Mesenteric fat pad (tissue), 1 donor: ENCODE measurements at regions not wholly inside any gene's neighbourhood (a gene's known extent, or its start where the extent isn't known, plus 50 kb on each side); places are given as distances from the start of the nearest gene placed in this dataset.

ENCODE experiments used
- DNase-seq: peaks from one replicate; pipeline ENCODE4 v3.0.0-alpha.2; 2020; ENCODE audit warnings: low spot score
- donor health status: DM: yes; HTN: yes; CAD: no.

DNA sequence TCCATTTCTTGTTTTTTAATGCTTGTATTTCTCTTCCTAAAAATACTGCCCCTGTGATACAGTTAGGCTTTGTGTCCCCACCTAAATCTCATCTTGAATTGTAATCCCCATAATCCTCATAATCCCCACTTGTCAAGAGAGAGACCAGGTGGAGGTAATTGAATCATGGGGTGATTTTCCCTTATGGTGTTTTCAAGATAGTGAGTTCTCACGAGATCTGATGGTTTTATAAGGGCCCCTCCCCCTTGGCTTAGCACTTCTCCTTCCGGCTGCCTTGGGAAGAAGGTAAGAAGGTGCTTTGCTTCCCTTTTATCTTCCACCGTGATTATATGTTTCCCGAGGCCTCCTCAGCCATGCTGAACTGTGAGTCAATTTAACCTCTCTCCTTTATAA is 227.4 kb downstream of the MAN2A1 start:
- DNase-seq, result no peak

DNA sequence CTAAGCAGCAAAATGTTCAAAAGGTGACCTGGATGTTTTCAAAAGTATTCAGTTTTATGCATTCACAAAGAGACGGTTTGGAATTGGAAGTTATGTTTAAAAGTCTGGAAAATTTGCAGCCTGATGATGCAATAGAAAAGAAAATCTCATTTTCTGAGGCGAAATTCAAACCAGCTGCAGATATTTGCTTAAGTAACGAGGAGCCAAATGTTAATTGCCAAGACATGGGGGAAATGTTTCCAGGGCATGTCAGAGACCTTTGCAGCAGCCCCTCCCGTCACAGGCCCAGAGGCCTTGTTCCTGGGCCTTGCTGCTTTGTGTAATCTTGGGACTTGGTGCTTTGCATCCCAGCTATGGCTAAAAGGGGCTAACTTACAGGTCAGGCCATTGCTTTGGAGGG is 228.2 kb downstream of the MAN2A1 start:
- no peak for DNase-seq

DNA sequence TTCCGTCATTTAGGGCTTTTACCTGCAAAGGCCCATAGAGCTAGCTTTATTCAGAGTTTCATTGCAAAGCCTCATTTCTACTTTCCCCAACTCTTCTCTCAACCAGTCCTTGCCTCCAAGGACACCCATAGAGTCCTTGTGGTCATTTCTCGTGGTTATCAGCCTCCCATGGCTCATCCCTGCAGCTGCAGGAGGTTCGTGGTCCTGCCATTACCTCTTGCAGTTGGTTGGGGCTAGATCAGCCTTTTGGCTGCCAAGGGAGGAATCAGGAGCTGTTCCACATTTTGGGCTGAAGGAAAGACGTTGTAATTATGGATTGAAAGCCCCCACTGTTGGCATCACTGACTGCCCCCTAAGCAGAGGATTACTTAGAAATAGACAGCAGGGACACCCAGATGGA is 231.0 kb downstream of the MAN2A1 start:
- DNase-seq, result no peak

- no peak for DNase-seq
Observed at GRCh38 chr5:109921735-109922380, 232.1 kb downstream of the MAN2A1 start.

- no peak for DNase-seq
Observed at GRCh38 chr5:109922381-109922995, 232.8 kb downstream of the MAN2A1 start.

GRCh38 chr5:109923205-109923604 is 233.5 kb downstream of the MAN2A1 start:
- no peak for DNase-seq

- DNase-seq, result no peak
Observed at GRCh38 chr5:109924237-109925107, 234.7 kb downstream of the MAN2A1 start.

GRCh38 chr5:109927639-109928038 is 237.9 kb downstream of the MAN2A1 start:
- DNase-seq, result no peak

DNA sequence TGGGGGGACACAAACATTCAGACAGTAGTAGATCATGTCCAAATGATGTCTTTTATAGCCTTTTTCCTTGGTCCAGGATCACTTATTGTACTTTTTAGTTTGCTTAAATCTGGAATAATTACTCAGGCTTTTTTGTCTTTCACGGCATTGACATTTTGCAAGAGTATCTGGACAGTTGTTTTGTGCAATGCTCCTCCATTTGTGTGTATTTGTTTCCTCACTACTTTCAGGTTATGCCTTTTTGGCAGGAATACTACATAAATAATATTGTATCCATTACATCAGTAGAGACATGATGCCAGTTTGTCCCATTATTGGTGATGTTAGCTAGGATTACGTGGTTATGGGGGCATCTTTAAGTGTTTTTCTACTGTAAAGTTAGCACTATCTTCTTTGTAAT is 238.3 kb downstream of the MAN2A1 start:
- DNase-seq, result no peak

DNA sequence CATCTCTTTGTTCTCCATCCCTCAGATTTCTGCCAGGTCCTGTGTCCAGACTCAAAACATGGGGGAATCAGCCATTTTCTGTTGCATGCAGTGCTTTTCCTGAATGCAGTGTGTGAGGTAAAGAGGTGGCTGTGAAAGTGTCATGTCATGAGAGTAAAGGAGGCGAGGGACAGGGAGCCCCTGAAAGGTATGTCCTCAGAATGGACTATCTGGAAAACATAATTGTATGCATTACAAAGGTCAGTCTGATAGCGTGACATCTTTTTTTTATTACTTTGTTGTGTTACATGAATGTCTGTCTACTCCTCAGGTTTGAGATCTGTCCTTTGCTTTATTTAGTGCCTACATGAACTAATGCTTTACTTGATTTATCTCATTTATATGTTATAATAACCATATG is 239.1 kb downstream of the MAN2A1 start:
- DNase-seq, result no peak

DNA sequence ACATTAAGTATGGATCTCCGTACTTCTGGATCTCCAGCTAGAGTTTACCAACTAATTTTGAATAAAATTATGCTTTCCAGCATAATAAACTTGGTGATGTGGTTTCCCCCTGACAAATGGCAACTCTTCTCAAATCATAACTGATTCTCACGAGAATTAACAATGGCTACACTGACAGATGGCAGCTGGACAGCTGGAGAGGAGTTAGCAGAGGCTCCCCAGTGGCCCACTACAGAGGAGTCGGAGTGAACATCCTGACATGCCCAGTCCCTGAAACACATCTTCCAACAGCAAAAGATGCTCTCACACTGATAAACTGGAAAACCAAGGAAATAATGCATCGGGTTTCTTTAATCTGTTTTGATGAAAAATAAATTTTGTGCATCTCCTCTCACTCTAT is 239.6 kb downstream of the MAN2A1 start:
- DNase-seq, result no peak

DNA sequence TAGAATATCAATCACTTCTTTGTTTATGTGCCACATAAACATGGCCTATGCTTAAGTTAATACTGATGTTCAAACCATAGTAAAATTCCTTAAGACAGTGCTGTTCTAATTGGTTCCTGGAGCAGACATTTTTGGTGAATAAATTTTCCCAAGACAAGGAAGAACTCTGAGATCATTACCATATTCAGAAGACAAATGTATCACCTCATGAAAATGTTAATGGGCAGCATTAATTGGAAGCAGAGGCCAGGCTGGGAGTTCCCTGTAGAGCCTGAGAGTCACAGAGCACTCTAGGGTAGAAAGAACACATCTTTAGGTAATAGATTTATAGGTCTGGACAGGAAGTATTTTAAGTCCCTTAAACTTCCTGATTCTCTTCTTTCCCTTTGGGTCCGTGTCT is 240.2 kb downstream of the MAN2A1 start:
- DNase-seq, result no peak

DNA sequence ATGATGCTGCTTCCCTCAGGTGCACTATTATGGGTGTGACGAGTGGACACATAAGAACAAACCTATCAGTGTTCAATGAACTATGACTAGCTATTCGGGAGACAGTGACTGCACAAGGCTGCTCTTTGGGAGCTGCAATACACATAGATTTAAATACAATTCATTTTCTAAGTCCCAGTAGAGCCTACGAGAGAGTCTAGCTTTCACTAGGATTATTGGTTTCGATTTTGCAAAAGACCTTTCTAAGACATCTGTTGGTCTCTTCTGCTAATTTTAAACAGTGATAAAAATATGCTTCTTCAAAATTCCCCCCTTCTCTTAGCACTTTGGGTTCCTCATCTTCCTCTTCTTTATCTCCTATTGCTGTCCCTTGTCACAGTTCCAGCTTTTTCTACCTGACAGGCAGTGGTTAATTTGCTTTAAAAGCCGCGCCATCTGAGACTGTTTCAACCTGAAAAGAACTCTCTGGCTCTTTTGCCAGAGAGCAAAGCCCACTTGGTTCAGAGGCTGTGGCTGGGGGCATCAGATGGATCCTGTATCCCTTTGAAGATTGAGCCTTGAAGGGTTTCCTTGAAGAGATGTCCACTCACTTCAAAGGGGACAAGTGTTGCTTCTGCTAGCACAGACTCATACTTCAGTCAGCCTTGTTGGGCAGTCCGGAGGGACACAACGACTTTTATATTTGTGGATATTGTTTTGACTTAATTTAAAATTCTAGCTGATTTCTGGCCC is 241.5 kb downstream of the MAN2A1 start:
- no peak for DNase-seq

GRCh38 chr5:109935833-109936490 is 246.2 kb downstream of the MAN2A1 start:
- no peak for DNase-seq

DNA sequence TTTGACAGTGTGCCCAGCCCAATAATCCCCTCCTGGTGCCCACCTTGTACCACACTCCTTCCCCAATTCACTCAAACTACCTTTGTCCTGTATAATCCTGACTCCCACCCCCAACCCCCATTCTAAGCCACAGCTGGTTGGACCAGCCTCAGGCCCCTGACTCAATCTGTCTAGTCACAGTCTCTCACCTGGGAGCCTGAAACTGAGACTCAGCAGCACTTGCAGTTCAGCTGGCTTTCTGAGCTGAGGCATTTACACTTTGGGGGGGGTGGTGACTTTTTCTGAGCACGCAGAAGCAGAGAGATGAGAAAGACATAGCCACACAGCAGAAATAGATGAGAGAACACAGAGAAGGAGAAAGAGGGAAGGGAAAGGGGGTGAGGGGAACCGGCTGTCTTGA is 247.3 kb downstream of the MAN2A1 start:
- DNase-seq, result no peak

- DNase-seq, result no peak
Observed at GRCh38 chr5:109937951-109938350, 248.2 kb downstream of the MAN2A1 start.

- DNase-seq, result no peak
Observed at GRCh38 chr5:109938453-109938852, 248.7 kb downstream of the MAN2A1 start.

DNA sequence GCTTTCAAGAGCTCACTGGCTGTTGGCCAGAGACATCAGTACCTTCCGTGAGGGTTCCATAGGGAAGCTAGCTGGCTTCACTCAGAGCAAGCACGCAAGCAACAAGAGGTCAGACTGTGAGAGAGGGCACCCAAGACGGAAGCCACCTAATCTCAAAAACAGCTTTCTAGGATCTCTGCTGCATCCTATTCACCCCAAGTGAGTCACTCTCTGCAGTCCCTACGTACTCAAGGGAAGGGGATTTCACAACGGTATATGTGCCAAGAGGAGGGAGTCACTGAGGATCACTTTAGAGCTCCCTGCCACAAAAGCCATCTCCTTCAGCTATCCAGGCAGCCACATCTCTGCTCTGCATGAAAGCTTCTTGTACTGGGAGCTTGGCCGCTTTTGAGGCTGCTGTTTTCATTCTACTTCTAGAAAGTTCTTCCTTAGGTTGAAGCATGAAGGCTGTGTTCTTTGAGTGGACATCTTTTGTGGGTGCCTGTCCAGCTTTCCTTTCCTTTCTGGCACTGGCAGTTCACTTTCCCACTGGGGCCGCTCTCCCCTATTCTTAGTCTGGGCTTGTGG is 249.5 kb downstream of the MAN2A1 start:
- no peak for DNase-seq

GRCh38 chr5:109942646-109943045 is 252.9 kb downstream of the MAN2A1 start:
- DNase-seq, result no peak

- DNase-seq, result no peak
Observed at GRCh38 chr5:109943701-109944235, 254.0 kb downstream of the MAN2A1 start.

DNA sequence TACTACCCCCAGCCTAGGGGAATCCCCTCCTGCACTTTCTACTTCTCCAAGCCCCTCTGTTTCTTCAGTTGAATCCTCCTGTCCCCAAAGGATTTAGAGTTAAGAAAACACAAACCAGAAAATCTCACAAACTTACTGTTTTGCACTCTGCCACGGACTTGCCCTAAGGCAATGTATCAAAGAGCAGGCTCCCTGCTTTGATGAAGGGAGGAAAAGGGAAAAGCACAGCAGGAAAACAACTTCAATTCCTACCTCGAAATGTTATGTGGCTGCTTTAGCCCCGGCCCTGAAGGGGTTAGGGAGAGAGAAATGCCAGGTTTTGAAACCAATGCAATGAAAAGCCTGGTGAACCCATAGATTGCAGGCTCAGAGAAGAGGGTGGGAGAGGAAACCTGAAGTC is 254.7 kb downstream of the MAN2A1 start:
- no peak for DNase-seq
